Esophagus mucosa (tissue), 1 donor: ENCODE measurements at regions not wholly inside any gene's neighbourhood (a gene's known extent, or its start where the extent isn't known, plus 50 kb on each side); places are given as distances from the start of the nearest gene placed in this dataset.
A peak's percentile ranks its signal among the peaks of the same experiment; 100 is the strongest.
"Not testable (repeated sequence)": the region's sequence is repeated elsewhere in the genome, so short reads cannot be mapped to it uniquely, and the experiment has no call there.

Experiments used
- ATAC-seq: fragments of 200-7000 bp; cut with Tn5 transposase; one replicate; pipeline ENCODE4 v1.9.1; 2020
- donor health status: DM: yes; HTN: yes; CAD: no.

- ATAC-seq, result no peak
Measured at GRCh38 chr12:88310666-88311065, 168.6 kb downstream of the TMTC3 start.

GRCh38 chr12:88313554-88313953 is 171.4 kb downstream of the TMTC3 start:
- ATAC-seq, result no peak

DNA sequence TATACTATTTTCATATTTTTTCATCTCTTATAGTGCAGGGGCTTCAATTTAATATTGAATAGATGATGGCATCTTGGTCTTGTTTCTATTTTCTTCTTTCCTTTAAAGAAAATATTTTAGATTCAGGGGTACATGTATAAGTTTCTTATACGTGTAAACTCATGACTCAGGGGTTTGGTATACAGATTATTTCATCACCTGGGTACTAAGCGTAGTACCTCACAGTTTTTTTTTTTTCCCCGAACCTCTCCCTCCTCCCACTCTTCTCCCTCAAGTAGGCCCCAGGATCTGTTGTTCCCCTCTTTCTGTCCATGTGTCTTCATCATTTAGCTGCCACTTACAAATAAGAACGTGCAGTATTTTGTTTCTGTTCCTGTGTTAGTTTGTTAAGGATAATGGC is 172.6 kb downstream of the TMTC3 start:
- ATAC-seq, result no peak

DNA sequence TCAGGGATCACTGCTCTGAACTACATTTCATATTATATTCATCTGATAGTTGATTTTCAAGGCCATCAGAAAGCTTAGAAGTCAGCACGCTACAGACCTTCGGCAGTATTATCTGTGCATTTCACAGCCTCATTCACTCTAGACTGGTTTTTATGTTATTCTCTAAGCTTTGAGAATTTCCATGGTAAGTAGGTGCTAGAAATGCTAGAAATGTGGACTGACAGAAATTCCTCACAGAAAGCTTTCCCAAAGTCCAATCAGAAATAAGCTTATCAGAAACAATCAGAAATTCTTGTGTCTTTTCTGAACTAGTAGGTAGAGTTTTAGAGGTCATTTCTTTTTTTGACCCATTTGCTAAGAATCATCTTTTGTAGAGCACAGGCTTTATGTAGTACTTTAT is 176.6 kb downstream of the TMTC3 start:
- no peak for ATAC-seq

GRCh38 chr12:88325076-88325815 is 183.1 kb downstream of the TMTC3 start:
- peak; percentile 85 for ATAC-seq

DNA sequence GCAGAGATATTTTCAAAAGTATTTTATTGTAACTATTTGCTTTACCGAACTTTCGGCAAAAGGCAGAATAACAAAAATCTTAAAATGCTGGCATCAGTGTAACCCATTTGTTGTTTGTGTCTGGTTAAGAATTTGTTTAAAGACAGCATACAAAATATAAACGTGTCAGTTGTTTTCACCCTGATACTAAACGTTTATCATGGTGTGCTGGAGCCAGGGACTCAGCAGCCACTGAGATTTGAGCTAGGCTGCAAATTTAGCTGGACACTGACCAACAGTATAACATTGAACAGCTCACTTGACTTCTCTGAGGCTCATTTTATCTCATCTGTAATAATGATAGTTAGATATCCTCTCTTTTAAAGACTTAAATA is 183.7 kb downstream of the TMTC3 start:
- ATAC-seq, result no peak

GRCh38 chr12:88327276-88327675 is 185.2 kb downstream of the TMTC3 start:
- ATAC-seq, result no peak

DNA sequence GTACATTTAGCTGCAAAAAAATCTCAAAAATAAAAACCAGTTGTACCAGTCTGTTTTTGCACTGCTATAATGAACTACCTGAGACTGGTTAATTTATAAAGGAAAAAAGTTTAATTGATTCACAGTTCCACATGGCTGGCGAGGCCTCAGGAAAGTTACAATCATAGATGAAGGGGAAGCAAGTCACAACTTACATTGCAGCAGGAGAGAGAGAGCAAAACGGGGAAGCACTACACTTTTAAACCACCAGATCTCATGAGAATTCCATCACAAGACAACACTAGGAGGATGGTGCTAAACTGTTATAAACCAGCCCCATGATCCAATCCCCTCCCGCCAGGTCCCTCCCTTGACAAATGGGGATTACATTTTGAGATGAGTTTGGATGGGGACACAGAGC is 186.0 kb downstream of the TMTC3 start:
- no peak for ATAC-seq

- peak; percentile 67 for ATAC-seq
Measured at GRCh38 chr12:88329833-88330232, 187.7 kb downstream of the TMTC3 start.

DNA sequence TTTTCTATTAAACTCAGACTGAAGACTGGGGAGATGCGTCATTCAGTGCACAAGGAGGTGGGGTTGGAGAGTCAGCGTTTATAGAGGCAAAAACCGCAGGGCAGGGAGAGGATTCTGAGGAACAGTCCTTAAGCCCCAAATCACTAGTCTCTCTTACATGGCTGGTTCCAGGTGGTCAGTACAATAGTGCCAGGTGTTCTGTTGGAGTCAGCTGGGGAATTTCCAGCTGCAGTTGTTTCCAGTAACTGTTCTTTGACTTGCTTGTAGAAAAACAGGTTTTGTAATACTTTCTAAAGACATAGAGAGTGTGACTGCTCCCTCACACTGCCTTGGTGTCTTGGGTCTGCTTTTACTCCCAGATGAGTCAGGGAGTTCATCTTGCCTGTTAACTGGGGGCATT is 192.2 kb downstream of the TMTC3 start:
- ATAC-seq, result peak; percentile 96

DNA sequence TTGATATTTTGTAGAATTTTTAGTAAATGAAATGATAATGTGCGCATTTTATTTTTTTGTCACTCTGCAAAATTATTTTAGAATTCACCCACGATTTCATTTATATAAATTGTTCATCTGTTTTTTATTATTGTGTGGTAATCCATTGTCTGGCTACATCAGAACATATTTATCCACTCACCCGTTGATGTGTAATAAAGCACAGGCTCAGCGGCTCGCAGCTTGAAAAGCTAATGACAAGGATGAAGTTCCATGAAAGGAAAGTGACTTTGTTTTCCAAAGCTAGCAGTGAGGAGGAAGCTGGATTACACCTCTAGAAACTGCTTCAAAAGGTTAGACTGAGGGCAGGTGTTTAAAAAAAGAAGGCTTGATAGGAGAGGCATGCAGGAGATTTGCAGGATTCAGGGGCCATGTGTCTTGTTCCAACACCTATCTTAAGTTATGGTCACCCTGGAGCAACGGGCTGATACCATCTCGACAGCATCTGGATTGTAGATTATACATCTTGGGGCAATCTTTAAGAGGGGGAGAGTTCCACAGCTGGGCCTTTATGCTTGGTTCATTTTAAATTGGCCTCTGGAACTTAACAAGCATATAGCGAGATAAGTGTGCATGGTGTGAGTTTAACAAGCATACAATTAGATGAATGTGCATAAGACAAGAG is 194.1 kb downstream of the TMTC3 start:
- ATAC-seq, result no peak

- ATAC-seq, result no peak
Measured at GRCh38 chr12:88338486-88338885, 196.4 kb downstream of the TMTC3 start.

DNA sequence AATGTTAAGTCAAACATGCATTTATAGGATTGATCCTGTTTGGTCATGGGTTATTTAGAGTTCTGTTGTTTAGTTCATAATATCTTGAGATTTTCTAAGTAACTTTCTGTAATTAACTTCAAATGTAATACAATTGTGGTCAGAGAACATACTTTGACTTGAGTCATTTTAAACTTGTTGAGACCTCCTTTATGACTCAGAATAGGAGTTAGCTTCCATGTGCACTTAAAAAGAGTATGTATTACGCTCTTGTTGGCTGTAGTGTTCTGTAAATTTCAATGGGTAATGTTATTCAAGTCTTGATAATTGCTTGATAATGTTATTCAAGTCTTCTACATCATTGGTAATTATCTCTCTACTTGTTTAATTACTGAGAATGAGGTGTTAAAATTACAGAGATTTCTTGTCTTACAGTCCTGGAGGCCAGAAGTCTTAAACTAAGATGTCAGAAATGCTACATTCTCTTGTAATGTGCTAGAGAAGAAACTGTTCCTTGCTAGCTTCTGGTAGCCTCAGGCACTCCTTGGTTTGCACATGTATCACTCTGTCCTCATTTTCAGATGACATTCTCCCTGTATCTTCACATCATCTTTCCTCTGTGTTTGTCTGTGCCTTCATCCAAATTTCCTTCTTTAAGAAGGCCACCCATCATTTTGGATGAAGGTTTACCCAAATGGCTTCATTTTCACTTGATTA is 197.3 kb downstream of the TMTC3 start:
- ATAC-seq, result peak; percentile 54

DNA sequence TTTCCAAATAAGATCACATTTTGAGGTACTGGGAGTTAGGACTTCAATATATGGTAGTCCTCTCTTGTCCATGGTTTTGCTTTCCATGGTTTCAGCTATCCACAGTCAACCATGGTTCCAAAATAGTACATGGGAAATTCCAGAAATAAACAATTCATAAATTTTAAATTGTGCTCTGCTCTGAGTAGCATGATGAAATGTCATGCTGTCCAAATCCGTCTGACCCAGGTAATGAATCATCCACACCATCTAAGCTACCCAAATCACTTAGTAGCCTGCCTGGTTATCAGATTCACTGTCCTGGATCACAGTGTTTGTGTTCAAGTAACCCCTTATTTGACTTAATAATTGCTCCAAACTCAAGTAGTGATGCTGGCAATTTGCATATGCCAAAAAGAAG is 197.9 kb downstream of the TMTC3 start:
- peak; percentile 62 for ATAC-seq

DNA sequence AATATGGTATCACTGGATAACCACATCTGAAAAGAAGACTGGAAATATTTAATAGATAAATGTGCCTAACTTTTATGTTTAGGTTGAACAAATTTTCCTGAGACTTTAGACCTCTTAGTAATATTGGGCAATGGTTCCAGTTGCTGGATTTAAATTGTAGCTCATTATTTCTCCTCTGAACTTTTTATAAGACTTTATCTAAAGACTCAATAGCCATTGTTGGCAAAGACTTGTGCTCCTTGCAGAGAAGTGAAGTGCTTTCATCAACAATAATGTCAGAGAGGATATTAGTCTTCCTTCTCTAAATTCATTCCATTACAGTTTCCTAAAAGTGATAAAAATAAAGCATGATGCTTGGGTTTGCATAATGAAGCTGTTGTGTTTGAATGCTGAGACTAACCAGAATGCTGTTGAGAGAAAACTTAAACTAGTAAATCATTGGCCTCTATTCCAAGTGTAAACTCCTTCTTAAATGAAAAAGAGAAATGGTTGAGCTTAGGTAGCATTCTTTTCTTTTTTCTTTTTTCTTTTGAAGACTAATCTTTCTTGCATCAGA is 200.2 kb downstream of the TMTC3 start:
- no peak for ATAC-seq

DNA sequence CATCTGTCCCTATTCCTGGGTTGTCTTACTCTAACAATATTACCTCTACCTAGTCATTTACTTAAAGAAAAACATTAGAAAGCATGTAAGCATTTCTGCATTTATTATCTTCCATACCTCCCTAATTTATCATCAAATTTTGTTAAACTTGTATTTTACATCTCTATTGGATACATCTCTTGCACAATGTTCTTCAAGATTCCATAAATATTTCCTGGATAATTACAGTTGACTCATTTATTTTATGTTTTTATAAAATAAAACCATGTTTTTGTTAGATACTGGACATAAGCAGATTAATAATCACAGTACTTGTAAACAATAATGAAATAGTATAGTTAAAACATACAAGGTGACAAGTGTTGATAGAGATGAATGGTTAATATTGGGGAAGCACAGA is 209.0 kb downstream of the TMTC3 start:
- ATAC-seq, result no peak

- no peak for ATAC-seq
Measured at GRCh38 chr12:88354691-88355090, 212.6 kb downstream of the TMTC3 start.

GRCh38 chr12:88360343-88360742 is 218.2 kb downstream of the TMTC3 start:
- no peak for ATAC-seq

GRCh38 chr12:88361493-88361892 is 218.8 kb downstream of the KITLG start:
- peak; percentile 80 for ATAC-seq

DNA sequence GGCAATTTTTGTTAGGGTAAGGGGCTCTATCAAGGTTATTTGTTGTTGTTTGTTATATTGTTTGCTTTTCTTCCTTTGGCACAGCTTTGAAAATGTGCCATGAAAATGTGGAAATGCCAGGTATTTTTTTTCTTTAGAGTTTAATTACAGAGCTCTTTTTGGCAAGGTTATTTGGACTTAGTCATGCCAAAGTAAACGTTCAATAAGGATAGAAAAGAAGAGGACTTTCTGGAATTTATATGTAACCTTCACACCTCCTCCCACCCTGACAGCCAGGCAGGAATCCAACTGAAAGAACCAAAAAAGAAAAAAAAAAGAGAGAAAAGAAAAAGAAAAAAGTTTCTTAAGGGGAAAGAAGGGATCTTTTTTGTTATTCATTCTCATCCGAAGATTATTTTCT is 217.8 kb downstream of the KITLG start:
- ATAC-seq, result no peak

- no peak for ATAC-seq
Measured at GRCh38 chr12:88365403-88365802, 214.9 kb downstream of the KITLG start.

DNA sequence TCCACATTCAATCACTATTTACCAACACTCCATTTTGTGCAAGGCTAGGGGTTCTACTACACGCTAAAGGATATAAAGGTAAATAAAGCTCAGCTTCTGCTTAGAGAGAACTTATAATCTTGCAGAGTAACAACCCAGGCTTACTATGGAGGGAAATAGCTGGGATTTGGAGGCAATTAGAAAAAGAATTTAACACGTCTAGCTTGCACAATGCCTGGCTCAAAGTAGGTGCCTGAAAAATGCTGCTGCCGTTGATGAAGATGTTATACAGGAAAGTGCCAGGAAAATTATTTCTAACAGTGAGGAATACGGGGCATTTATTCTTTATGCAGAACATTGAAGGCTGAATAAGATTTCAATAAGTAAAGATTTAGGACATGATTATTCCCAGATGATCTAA is 214.2 kb downstream of the KITLG start:
- no peak for ATAC-seq

- ATAC-seq, result no peak
Measured at GRCh38 chr12:88367231-88367630, 213.0 kb downstream of the KITLG start.

DNA sequence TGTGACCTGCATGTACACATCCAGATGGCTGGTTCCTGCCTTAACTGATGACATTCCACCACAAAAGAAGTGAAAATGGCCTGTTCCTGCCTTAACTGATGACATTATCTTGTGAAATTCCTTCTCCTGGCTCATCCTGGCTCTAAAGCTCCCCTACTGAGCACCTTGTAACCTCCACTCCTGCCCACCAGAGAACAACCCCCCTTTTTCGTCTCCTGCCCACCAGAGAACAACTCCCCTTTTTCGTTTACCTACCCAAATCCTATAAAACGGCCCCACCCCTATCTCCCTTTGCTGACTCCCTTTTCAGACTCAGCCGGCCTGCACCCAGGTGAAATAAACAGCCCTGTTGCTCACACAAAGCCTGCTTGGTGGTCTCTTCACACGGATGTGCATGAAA is 212.2 kb downstream of the KITLG start:
- ATAC-seq, result not testable (repeated sequence)
